GM19023 (cell line): ENCODE measurements at regions not wholly inside any gene's neighbourhood (a gene's known extent, or its start where the extent isn't known, plus 50 kb on each side); places are given as distances from the start of the nearest gene placed in this dataset.
A peak's percentile ranks its signal among the peaks of the same experiment; 100 is the strongest.

Source experiments
- ATAC-seq: cut with Tn5 transposase; IDR thresholded peaks from one replicate; pipeline ENCODE4 v1.9.1; 2021; ENCODE audit warnings: mild to moderate bottlenecking, moderate library complexity; ENCODE audit not compliant: unreplicated experiment

DNA sequence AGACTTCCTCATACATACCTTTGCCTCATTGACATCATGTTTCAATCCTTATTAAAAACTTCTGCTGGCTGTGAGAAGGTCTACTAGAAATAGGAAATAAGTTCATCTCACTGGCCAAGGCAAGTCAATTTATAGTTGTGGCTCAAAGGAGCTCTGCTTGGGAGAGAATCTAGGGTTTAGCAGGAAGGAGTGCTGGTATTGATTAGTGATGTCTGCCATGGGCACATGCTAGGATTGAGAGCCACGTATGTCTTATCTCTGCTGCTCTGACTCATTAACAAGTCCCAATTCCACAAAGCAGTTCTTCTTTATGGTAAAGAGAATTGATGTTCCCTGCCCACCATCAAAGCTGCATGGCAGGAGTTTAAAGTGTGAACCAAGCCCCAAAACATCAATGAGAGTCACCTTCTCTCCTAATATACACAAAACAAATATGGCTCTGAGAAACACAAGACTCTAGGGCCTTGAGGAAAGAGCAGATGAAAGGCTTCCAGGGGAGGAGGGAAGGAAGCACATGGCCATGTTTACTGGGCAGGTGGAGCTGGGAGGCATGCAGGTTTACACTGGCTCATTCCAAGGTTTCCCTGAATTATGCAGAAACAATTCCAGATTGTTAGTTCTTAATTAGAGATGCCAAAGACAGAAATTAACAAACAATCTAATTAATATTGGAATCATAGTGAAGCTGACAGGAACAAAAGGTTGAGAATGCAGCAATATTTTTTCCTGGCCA, 931.9 kb upstream of the TMEM132C start:
- no peak for ATAC-seq

DNA sequence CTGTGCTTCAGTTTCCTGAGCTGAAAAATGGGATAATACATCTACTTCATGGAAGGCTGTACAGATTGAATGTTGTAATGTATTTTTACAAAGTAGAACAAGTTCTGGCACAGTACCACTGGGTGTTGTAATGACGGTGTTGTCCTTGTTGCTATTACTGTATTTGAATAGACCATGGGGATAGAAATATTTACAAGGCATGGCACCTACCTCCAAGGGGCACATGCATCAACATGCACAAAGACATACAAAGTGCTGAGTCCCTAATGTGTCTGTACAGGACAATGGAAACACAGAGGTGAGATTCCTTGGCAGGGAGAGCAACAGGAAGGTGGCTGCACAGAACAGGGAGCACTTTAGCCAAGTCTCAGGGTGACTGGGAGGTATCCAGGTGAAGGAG, 930.6 kb upstream of the TMEM132C start:
- no peak for ATAC-seq

DNA sequence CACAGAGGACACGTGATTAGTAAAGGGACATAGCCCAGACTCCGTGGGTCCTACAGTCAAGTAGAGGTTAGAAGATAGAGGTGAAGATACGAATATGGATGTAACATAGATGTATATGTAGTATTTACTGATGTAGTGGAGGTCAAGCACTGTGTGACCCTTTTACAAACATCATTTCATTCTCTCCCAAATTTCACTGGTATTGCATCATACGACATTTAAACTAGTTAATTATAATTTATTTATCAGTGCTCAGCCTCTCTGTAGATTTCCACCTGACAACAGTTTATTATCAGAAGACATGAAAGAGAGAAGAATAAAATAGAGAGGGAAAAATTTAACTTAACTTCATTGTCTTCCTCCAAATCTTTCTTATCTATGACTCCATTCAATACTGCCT, 927.9 kb upstream of the TMEM132C start:
- ATAC-seq: no peak

DNA sequence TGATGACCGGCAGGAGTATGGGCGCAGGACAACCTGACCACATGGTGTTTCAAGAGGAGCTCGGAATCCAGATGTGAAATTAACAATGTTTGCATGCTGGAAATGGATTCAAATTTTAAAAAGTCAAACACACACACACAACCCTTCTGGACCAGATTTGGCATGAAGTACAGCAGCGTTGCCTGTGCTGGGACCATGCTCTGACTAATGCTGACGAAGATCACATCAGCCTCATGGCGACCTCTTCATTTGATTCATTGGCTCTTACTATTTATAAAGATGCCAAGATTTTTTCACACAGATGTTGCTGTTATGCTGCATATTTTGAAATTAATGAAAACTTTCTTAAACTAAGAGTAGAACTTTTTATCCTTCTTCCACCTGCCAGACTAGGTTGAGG, 926.6 kb upstream of the TMEM132C start:
- no peak for ATAC-seq

DNA sequence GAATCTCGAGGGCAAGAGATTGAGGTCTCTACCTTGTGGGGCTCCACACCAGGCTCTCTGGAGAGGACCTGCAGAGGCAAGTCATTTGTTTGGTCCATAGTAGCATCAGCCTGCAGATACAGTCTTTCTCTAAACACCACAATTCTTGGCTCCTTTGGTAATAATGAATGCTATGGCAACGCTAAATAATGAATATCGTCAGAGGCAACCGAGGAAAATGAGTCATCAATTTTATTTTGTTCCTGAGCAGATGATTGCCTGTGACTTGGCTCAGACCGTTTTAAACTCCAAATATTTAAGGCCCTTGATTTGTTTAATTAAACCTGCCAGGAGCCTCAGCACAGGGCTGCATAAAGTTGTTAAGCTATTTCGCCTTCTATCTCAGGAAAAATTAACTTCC, 924.1 kb upstream of the TMEM132C start:
- no peak for ATAC-seq

DNA sequence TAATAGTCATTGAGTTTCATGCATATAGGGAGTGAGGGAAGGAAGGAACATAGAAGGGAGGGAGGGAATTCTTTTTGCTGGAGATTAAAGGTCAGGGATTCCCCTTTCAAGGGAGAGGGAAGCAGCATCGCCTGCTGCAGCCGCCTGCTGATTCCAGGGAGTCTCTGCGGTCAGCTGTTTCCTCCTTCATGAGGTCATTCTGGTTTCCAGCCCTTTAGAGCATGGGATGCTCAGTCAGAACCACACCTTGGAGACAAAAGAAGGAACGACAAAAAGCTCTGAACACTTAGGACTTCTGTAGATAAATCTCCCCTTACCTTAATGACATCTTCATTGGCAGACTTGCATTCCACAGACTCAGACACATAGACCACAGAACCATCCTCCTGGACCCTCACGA, 923.0 kb upstream of the TMEM132C start:
- no peak for ATAC-seq

DNA sequence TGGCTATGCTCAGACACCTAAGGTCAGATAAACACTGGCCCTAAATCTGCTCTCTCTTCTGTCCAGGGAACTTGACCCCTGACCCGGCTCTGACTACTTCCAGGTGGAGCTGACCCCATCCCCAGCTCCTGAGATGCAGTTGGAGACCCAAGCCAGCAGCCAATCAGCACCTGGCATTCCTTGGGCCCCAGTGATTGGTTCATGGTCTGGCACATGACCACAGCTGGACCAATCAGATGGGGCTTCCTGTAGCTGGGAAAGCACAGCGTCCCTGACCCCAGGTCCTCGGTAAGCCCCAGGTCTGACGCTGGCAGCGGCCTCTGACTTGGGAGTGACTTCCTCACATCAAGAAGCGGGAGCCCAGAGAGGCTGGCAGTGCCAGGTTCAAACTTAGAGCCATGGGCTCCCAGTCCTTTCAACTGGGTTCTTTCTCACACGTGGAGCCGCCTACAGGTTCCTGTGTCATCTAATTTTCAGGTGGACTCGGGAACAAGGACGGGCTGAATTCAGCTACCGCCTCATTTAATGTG, 915.4 kb upstream of the TMEM132C start:
- no peak for ATAC-seq

DNA sequence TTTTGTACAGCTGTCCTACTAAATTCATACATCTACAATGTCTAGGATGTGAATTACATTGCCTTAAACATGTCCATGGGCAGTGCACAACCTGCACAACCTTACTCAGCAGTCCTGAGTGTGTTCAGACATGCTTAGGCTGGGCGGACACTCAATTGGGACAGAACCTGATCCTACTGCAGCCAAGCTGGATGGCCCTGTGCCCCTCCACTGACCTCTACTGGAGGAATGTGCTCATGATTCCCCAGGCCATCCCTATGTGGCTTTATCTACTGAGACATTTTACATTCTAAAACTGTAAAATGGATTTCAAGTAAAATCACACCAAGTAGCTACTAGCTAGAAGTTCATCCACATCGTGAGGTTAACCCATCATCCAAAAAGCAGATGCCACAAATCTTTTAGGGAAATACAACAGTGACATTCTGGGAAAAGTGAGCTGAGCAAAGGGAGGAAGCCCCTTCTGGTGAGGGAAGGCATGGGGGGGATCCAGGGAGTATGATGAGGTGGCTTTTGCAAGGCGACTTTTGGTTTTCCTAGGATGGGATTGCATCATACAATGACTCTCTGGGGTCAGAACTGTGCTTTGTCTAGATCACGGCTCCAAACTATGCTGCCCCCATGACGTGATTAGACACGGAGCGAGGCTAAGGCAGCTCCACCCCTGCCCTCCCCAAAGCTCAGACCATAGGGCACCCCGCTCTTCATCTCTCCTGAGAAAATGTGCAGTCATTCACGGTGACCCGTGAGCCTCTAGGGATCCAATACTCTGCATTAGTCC, 911.7 kb upstream of the TMEM132C start:
- no peak for ATAC-seq

DNA sequence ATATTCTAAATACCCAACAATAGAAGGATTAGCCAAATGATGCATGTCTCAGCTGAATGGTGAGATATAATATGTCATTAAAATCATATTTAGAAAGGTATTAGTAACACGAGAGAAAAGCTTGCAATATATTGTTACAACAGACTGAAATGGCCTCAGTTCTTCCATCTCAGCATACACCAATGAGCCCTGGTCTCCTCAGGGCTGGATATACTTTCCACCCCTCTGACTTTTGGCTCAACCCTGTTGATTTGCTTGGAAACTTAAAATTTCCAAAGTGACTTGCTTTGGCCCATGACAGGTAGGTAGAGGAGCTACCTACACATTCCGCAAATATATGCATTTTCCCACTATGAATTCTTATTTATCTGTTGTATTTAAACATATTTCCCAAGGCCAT, 908.1 kb upstream of the TMEM132C start:
- no peak for ATAC-seq

DNA sequence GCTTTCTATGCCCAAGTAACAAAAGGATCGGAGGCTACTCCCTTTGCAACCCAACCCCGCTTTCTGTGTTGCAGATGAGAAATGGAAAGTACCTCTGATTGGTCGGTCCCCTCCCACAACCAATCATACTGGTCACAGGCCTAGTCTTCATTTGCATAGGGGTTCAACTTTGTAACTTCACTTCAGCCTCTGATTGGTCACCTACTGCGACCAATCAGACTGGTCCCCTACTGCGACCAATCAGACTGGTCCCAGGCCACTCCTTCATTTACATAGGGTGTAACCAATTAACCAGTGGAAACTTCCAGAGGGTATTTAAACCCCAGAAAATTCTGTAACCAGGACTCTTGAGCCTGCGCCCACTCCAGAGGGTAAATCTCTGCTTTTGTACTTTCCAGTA, 906.4 kb upstream of the TMEM132C start:
- ATAC-seq: no peak

DNA sequence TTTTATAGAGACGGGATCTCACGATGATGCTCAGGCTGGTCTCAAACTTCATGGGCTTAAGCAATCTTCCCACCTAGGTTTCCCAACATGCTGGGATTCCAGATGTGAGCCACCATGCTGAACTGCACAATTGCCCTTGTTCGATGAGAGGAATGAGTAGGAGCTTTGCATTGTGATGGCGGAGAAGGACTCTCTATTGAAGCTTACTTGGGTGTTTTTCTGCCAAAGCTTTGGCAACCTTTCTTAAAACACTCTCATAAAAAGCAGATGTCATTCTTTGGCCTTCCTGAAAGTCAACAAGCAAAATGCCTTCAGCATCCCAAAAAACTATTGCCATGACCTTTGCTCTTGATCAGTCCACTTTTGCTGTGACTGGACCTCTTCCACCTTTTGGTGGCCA, 904.8 kb upstream of the TMEM132C start:
- ATAC-seq: no peak

DNA sequence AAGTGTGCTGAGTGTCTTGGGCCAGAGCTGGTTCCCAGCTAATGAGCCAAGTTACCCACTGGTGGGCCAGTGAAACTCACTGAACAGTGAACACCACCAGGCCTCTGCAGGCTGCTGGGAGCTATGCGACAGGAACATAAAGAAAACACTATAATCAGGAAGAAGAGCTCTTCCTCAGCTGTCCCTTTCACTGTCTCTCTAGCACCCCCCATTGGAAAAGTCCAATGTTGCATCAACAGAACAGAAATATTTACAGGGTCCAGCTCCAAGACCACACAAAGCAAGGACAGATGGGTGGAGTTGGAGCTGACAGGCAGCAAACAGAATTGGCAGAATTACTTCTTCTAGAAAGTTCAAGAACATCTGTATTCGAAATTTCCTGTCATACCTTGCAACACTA, 903.6 kb upstream of the TMEM132C start:
- ATAC-seq: no peak

DNA sequence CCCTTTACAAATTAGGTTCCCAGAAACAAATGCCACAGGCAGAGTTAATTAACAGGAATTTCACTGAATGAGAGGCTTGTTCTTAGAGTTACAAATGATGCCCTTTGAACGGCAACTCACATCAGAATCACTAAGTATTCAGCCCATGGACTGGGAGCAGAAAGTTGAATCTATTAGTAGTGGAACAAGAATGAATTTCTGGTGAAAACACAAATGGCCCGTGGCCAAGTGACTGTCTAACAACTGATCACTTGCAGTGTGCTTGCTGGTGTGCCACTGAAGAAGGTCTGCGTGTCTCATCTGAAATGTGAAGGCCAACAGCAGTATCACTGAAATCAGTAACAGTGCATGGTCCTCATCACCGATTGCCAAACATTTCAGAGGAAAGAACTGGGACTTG, 893.4 kb upstream of the TMEM132C start:
- ATAC-seq: no peak

DNA sequence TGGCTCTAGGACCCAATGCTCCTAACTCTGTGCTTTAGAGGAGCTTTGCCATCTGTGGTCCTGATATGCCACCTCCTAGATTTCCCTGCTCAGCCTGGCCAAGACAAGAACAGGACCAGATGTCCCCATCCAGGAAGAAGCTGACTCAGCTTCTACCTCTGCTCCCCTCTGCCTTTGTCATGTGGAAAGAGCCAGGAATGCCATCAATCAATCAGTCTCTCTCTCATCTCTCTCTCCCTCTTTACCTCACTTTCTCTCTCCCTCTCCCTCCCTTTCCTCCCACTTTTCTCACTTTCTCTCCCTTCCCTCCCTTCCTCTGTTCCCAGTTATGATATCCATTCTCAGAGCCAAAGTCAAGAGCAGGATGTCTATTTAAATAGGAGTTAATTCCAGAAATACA, 892.5 kb upstream of the TMEM132C start:
- ATAC-seq: no peak

DNA sequence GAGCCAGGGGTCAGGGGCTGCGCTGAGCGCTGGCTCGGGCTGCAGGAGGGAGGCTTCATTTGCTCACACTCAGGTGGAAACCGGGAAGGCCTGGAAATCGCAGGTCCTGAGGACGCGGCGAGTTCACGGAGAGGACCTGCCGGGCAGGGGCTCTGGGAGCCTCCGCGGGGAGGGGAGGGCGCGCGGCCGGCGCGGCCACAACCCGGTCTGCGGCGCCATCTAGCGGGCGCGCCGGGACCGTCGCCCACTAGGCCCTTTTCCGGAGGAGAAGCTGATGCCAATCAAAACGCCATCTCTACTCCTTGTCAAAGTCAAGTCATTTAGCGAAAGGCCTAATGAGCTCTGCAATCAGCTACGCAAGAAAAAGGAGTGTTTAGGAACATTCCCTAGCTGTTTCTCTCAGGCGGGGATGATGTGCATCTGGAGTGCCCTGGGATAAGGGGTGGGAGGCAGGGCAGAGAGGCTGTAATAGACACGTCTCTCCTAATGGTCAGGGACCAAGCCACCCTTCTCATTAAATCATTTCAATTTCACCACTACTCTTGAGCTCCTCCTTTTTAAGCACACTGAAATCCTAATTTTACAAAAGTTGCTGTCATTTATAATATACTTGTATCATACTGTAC, 885.8 kb upstream of the TMEM132C start:
- peak; percentile 72 for ATAC-seq

DNA sequence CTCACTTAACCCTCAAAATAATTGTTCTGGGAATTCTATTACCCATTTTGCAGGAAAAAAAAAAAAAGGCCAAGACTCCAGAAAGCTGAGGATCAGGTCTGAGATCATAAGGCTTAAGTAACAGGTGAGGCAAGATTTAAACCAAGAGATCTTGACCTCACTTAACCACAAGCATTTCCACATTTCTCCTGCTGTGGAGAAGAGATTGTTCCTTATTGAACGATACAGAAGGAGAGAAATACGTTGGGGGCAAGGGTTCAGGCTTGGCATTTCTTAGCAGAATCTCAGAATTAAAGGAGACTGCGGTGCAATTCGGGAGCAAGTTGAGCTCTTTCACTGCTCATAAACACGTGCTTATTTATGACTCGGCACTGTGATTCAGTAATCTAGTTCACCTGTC, 885.3 kb upstream of the TMEM132C start:
- no peak for ATAC-seq

DNA sequence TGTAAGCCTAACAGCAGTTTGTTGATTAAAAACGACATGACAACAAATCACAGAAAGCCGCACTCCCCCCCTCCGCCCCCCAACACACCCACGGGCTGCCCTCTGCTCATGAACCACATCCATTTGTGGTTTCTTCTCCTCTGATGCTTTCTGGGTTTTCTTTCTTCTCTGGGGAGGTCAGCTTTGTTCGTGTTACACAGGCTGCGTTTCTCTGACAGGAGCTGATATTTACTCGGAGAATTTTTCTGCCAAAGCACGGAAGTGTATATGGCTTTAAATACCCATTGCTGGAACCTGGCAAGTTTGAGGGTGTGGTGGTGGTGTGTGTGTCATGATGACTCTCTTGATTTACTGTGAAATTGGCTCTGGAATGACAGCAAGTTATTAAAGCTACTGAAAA, 883.7 kb upstream of the TMEM132C start:
- no peak for ATAC-seq

DNA sequence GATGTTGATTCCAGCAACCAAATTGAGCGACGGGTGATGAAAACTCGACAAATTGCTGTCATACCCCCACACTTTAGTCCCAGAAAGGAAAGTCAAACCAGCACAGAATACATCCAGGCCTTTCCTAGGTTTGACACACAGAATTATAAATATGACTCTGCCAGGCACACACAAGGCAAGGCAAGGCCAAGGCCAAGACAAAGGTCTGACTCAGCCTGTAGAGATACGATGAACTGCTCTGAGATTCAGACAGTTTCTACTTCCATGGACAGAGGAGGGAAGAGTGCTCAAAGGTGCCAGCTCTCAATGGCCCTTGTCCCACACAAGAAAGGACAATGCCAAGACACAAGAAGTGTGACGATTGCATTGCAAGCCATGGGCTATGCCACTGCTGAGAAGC, 880.2 kb upstream of the TMEM132C start:
- ATAC-seq: no peak

DNA sequence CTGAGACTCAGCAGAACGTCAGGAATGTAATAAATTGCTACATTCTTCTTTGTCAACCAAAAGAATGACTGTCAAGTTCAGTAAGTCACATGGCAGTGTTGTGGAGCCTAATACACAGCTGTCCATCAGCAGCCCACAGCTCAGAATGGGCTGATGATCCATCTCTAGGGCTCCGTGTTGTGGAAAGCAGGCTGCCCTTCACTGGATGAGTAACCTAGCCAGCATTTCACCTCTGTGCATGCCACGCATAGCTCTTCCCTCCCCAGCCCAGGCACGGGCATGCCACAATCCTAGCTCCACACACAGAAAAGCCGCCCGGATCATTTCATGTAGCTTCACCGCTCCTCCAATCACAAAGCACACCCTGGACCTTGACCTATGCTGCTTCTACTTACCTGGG, 878.0 kb upstream of the TMEM132C start:
- ATAC-seq: no peak

DNA sequence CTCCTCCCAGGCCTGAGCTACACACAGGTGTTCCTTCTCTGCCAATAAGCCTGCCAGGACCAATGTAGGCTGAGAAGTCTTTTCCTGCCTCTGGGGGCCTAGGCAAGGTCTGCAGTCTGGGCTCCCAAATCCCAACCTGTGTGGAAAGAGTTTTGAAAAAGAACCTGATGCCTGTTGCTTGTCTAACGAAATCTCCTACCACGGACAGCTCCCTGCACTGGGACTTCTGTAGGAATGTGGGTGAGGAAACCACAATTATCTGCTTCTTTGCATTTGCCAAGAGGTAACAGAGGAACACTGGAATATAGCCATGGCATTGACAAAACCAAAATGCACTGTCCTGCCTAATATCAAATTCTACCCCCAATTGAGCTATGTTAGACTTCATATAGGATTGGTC, 877.0 kb upstream of the TMEM132C start:
- no peak for ATAC-seq

DNA sequence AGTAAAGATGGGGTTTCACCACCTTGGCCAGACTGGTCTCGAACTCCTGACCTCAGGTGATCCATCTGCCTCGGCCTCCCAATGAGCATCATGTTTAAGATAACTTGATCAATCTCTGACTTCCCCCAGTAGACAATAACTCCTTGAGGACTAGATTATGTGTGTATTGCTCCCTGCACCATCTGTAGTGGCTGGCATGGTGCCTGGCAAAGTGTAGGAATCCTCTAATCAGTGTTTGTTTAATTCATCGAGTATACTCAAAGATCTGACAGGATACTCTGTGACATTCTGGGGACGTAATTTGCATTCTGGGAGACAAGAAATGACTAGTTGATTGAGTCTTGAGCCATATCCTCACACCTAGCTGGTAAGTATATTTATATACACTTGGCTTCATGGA, 873.5 kb upstream of the TMEM132C start:
- no peak for ATAC-seq

DNA sequence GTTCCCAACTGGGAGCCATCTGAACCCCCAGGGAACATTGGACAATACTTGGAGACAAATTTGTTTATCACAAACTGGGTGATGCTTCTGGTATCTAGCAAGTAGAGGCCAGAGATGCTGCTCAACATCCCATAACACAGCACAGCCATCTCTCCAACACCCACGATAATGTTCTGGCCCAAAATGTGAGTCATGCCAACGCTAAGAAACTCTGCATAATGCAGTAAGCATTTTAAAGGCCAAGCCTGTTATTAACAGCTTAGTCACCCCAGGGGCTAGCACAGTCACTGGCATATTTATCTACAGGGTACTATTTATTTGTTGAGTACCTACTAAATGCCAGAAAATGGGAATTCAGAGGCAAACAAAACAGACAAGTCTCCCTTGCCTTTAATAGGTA, 873.1 kb upstream of the TMEM132C start:
- no peak for ATAC-seq
